HG03457 (cell line): ENCODE measurements at regions not wholly inside any gene's neighbourhood (a gene's known extent, or its start where the extent isn't known, plus 50 kb on each side); places are given as distances from the start of the nearest gene placed in this dataset.

Experiments
- ATAC-seq: cut with Tn5 transposase; IDR thresholded peaks from one replicate; pipeline ENCODE4 v1.9.1; 2021; ENCODE audit warnings: moderate number of reproducible peaks; ENCODE audit not compliant: unreplicated experiment

DNA sequence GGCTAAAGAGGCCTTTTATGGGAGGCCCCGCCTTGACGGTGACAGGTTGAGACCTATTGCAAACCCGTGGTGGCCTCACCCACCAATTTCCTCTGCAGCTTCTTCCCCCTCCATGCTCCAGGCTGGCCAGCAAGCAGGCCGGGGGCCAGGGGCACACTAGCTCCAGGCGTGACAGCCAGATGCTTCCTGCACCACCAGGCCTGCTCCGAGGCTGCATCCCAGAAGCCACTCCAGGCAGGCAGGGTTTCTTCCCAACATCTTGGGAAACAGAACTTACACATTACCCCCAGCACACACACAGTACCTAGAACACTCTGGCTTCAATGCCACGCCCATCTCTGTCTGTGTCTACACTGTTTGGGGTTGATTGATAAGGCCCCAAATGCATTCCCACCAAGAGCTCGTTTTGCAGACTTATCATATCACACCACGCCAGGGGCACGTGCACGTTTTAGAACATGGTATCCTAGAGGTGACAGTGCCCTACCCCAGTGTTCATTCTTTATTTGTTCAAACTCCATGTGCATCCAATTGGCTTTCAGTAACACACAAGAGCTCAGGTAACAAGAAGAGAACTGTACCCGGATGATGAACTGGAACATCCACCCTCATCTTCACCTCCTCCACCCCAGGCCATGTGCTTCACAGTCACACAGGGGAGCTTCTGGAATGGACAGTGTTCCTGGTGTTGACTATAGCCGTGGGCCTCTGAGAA, 221.4 kb upstream of the RREB1 start:
- no peak for ATAC-seq

GRCh38 chr6:6886886-6887285, 220.9 kb upstream of the RREB1 start:
- ATAC-seq = no peak

DNA sequence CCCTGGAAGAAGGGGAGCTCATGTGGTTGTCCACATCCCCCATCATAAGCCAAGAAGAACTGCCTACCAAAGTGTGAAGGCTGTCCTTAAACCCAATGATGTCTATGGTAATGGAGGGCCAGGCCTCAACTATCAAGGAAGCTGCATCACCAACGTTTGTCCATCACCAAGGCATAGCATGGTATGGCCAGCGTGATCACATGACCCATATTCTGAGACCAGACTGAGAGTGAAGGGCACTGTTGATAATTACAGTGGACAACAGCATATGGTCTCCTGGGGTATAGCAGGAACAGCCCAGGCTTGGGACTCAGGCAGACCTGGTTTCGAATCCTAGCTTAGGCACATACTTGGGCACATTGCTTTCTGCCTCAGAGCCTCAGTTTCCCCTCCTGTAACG, 218.2 kb upstream of the RREB1 start:
- no peak for ATAC-seq

- ATAC-seq = no peak
These were observed 217.3 kb upstream of the RREB1 start for GRCh38 chr6:6890400-6890858.

DNA sequence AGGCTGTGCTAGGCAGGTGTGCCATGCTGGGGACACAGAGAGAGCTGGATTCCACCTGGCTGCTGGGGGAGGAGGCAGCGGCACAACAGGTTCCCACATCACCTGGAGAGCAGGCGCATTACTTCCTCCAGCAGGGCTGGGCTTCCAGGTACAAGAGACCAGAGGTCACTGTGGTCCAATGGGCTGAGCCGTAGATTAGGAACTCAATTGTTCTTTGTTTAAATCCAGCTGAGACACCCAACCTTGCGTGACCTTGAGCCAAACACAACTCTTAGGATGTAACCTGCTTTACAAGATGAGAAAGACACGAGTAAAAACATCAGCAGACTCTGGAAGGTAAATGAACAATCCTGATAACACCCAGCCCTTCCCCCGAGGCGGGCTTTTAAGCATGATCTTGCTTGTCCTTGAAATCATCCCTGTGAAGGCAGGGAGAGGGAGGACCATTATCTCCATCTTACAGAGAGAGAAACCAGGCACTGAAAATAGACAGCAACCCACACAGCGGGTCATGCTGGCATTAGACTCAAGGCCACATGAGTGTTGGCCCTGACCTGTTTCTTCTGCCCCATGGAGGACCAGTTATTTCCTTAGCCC, 216.5 kb upstream of the RREB1 start:
- no peak for ATAC-seq

- no peak for ATAC-seq
These were observed 215.8 kb upstream of the RREB1 start for GRCh38 chr6:6891949-6892461.

GRCh38 chr6:6892744-6893583, 214.8 kb upstream of the RREB1 start:
- ATAC-seq = no peak

- no peak for ATAC-seq
These were observed 214.1 kb upstream of the RREB1 start for GRCh38 chr6:6893701-6894100.

- no peak for ATAC-seq
These were observed 211.8 kb upstream of the RREB1 start for GRCh38 chr6:6895929-6896328.

GRCh38 chr6:6897140-6897539, 210.6 kb upstream of the RREB1 start:
- no peak for ATAC-seq

DNA sequence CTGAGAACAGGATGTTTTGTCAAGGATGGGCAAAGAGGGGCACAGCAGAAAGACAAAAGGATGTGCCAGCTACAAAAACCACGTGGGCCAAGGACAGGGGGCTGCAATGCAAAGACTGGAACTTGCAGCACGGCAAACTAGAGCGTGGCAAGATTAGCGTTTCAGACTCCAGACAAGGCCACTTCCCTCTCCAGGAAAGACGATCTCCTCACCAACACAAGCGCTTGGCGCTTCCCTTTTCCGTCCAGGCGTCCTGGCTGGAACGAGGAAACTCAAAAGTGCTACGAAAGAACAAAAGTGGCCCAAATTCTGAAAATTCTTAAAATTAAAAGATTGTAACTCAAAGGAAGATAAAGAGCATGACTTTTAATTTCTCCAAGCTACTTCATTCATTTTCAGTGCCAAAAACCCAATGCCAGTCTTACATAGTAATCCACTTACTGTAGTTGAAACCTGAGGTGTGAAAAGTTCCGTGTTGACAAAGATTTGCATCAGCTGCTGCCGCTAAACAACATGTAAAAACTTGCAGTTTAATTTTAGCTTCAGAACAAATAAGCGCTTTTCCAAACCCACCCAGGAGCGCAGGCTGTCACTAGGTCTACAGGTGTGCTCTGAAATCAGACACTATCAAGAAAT, 207.1 kb upstream of the RREB1 start:
- no peak for ATAC-seq

GRCh38 chr6:6901205-6901719, 206.5 kb upstream of the RREB1 start:
- no peak for ATAC-seq

DNA sequence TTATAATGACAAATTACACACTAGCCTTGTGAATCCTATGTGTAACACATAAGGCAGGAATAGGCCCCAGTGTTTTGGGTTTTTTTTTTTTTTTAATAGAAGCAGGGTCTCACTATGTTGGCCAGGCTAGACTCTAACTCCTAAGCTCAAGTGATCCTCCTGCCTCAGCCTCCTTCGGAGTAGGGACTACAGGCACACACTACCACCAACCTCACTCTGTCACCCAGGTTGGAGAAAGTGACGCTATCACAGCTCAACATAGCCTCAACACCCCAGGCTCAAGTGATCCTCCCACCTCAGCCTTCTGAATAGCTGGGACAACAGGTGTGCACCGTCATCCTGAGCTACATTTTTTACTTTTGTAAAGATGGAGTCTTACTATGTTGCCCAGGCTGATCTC, 205.8 kb upstream of the RREB1 start:
- ATAC-seq = no peak

GRCh38 chr6:6905961-6906518, 201.7 kb upstream of the RREB1 start:
- no peak for ATAC-seq

GRCh38 chr6:6906570-6907213, 201.1 kb upstream of the RREB1 start:
- no peak for ATAC-seq

GRCh38 chr6:6907286-6907685, 200.5 kb upstream of the RREB1 start:
- no peak for ATAC-seq

- no peak for ATAC-seq
These were observed 199.6 kb upstream of the RREB1 start for GRCh38 chr6:6908121-6908520.

DNA sequence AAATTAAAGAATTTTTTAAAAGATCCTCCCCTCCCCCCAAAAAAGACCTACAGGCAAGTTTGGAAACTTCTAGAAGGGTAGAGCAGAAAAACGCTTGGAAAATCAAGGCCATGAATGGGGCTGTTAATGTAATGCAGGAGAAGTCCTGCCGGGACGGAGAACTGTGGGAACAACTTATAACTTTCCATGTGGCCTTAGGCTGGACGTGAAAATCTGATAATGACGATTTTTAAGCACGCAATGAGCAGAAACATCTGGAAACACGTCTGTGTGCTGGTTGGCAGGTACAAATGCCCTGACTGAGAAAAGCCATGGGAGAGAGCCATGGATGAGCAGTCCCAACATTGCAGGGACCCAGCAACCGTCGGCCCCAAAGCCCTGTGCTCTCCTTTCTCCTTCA, 198.7 kb upstream of the RREB1 start:
- ATAC-seq = no peak

- no peak for ATAC-seq
These were observed 196.9 kb upstream of the RREB1 start for GRCh38 chr6:6910734-6911295.

DNA sequence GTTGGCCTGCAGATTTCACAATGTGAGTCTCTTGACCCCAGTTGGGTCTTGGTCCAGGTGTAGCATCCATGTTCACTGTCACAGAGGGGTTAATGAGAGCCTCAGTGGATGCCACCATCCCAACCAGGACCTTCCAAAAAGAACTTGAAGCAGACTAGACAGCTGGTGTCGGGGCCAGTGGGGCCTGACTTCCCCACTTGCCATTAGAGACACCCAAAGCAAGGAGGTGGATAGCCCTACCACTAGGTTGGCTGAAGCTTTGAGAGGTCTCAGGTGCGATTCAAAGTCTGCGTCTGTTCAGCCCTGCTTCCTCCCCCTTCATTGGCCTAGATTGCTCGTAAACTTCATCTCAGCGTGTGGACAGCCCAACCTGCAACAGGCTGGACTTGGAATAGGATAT, 196.4 kb upstream of the RREB1 start:
- ATAC-seq = no peak
